GM19467 (cell line): ENCODE measurements at regions not wholly inside any gene's neighbourhood (a gene's known extent, or its start where the extent isn't known, plus 50 kb on each side); places are given as distances from the start of the nearest gene placed in this dataset.
"Not testable (repeated sequence)": the region's sequence is repeated elsewhere in the genome, so short reads cannot be mapped to it uniquely, and the experiment has no call there.

ENCODE experiments used
- ATAC-seq: cut with Tn5 transposase; IDR thresholded peaks from one replicate; pipeline ENCODE4 v1.9.1; 2021; ENCODE audit warnings: mild to moderate bottlenecking, moderate library complexity; ENCODE audit not compliant: unreplicated experiment

GRCh38 chr14:22218728-22219127, 370.3 kb downstream of the DAD1 start:
- no peak for ATAC-seq

- ATAC-seq = no peak
Measured at GRCh38 chr14:22213120-22213519, 375.9 kb downstream of the DAD1 start.

DNA sequence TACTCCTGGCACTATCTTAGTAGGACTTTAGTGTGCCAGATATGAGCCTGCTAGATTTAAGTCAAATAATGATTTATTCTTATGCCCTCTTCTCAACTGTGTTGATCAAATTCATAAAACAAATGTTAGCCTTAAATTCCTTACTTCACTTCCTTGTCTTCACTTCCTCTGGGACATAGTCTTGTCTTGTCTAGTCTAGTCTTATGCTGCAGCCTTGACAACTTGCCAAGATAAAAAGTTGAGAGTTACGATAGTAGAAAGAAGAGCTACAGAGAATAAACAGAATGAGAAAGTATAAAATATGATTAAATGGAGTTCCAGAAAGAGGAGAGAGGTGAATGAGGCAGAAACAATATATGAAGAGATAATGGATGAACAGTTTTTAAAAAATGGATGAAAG, 378.1 kb downstream of the DAD1 start:
- ATAC-seq = no peak

GRCh38 chr14:22210026-22210425, 379.0 kb downstream of the DAD1 start:
- ATAC-seq = no peak

- ATAC-seq = no peak
Measured at GRCh38 chr14:22203036-22203435, 386.0 kb downstream of the DAD1 start.

DNA sequence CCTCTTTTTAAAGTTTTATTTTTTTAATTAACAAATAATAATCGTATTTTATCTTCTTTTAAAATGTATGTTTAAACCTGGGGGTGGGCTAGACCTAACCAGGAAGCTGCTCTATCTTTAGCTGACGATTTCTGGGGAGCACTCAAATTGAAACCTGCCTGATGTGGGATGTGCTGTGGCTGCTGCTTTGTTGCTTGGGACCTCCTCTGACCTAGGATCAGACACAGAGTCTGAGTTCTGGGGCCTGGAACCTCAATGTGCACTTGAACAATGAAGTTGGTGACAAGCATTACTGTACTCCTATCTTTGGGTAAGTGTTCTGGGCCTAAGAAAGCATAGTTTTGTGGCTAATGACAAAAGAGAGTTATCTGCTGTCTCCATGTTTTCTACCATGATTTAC, 386.7 kb downstream of the DAD1 start:
- ATAC-seq = no peak

GRCh38 chr14:22200977-22201605, 387.9 kb downstream of the DAD1 start:
- no peak for ATAC-seq

DNA sequence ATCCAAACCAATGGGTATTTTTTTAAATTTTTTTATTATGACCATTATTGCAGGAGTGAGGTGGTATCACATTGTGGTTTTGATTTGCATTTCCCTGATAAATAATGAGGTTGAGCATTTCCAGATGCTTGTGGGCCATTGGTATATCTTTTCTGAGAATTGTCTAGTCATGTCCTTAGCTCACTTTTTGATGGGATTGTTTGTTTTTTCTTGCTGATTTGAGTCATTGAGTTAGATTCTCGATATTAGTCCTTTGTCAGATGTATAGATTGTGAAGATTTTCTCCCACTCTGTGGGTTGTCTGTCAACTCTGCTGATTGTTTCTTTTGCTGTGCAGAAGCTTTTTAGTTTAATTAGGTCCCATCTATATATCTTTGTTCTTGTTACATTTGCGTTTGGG, 388.9 kb downstream of the DAD1 start:
- not testable (repeated sequence) for ATAC-seq

DNA sequence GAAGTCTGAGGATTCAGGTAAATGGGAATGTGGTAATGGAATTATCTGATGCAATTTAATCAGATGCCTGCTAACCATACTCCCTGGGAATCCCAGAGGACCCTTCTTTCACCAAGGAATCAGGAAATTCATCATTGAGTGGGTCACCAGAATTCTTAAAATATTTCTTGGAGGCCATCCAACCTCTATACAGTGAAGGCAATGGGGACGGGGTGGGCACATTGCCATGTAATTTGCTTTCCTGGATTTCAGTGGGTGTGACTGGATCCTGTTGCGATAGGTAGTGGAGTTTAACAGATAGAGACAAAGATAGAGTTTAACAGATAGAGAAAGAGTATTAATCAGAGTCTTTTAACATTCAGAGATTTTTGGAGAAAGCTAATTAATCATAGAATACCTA, 394.4 kb downstream of the DAD1 start:
- no peak for ATAC-seq

- ATAC-seq = no peak
Measured at GRCh38 chr14:22190411-22191191, 398.4 kb downstream of the DAD1 start.

GRCh38 chr14:22189881-22190280, 399.1 kb downstream of the DAD1 start:
- ATAC-seq = no peak

DNA sequence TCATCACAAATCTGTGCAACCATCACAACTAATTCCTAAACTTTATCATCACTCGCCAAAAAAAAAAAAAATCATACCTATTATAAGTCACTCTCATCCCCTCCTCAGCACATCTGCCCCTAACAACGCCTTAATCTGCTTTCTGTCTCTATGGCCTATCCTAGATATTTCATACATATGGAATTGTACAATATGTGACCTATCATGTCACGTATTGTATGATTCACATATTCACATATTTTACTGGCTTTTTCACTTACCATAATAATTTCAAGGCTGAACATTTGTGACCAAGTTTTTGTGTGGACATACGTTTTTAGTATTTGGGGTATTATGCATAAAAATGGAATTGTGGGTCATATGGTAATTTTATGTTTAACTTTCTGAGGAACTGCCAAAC, 400.7 kb downstream of the DAD1 start:
- no peak for ATAC-seq

DNA sequence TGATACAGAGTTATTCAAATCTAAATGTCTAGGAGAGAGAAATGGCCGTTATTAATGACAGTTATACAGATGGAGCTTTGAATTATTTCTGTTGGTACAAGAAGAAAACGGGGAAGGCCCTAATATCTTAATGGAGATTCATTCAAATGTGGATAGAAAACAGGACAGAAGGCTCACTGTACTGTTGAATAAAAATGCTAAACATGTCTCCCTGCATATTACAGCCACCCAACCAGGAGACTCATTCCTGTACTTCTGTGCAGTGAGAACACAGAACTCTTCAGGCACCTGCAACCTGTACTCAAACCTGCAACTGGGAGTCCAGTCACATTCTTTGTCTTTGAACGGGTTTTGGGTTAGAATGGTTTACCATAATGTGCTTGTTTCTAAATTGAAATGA, 403.2 kb downstream of the DAD1 start:
- ATAC-seq = no peak

DNA sequence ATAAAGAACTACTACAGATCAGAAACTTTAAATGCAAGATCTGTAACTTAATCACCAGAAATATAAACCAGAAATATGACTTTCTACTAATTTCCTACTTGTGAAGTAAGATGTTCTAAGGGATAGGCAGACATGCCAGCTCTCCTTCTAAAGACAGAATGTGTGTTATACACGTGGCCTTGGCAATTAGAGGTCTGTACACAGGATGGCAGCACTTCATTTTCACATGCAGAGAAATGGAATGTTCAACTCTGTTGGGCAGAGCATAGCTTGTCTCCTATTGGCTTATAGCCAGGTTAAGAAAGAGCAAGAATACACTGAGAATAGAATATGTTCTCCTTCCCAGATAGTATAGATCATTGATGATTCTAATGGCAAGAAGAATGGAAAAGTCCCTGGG, 403.8 kb downstream of the DAD1 start:
- no peak for ATAC-seq

DNA sequence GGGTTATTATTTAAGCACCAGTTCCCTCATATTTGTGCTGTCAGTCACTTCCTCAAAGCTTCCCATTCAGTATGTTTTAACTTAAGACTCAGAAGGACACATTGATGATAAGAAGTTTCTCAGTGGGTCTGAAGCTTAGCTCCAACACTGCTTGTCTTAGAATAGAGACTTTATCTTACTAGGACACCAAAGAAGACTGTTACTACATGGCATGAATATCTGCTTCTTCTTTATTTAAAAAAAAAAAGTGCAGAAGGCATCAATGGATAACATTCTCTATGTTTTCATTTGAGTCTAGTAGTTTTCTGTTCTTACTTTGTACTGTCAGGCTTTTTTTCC, 404.2 kb downstream of the DAD1 start:
- no peak for ATAC-seq

- ATAC-seq = no peak
Measured at GRCh38 chr14:22184157-22184829, 404.7 kb downstream of the DAD1 start.

- ATAC-seq = no peak
Measured at GRCh38 chr14:22180045-22180444, 409.0 kb downstream of the DAD1 start.

- no peak for ATAC-seq
Measured at GRCh38 chr14:22179190-22179589, 409.8 kb downstream of the DAD1 start.

DNA sequence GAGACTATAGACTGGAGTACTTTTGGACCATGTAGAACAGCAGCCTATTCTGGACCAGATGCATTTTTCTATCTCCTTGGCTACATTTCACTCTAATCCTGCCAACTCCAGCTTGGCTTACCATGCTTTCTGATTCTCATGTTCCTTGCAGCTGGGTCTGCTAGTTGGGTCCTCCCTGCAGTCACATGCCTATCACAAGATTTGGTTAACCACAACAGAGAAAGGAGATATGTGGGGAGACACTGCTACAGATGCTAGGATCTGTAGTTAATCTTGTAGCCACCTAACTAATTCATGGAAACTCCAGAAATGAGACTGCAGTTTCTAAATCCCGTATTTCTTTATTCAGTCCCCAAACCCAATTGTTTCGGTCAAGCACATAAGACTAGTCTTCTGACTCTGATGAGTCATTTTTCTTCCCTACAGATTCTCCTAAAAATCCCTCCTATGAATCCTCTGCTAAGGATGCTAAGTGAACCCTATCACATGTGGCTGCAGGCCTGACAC, 410.6 kb downstream of the DAD1 start:
- ATAC-seq = no peak

GRCh38 chr14:22177870-22178269, 411.2 kb downstream of the DAD1 start:
- ATAC-seq = no peak

DNA sequence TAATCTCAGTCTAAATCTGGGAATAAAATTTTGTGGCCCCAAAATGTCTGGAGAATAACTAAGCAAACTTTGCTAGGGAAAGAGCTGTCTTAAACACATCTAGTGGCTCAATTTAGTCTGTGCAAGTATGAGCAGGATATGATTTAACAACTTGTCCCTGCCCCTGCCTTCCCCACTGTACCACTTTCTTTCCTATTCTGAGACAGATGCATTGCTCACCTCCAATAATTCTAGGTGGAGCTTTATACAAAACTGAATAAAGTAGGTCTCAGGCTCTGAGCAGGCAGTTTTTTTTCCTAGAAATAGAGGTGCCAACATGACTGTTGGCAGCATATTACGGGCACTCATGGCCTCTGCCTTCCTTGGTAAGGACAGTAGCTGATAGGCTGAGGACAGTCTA, 412.1 kb downstream of the DAD1 start:
- no peak for ATAC-seq

GRCh38 chr14:22175278-22175558, 413.8 kb downstream of the DAD1 start:
- not testable (repeated sequence) for ATAC-seq
